Retina (tissue), 1 donor: ENCODE measurements at regions not wholly inside any gene's neighbourhood (a gene's known extent, or its start where the extent isn't known, plus 50 kb on each side); places are given as distances from the start of the nearest gene placed in this dataset.

Experiments
- DNase-seq: peaks from one replicate; pipeline ENCODE4 v3.0.0-alpha.2; 2016

GRCh38 chrX:139106069-139106468, 394.6 kb upstream of the FGF13 start:
- DNase-seq: no peak

- DNase-seq: no peak
These were observed 383.4 kb upstream of the FGF13 start for GRCh38 chrX:139094671-139095592.

GRCh38 chrX:139093201-139093600, 381.7 kb upstream of the FGF13 start:
- no peak for DNase-seq

GRCh38 chrX:139091878-139092277, 380.4 kb upstream of the FGF13 start:
- DNase-seq: no peak

GRCh38 chrX:139091066-139091465, 379.5 kb upstream of the FGF13 start:
- no peak for DNase-seq

- DNase-seq: no peak
These were observed 374.7 kb upstream of the FGF13 start for GRCh38 chrX:139086246-139086645.

- DNase-seq: no peak
These were observed 373.9 kb upstream of the FGF13 start for GRCh38 chrX:139085404-139085803.

GRCh38 chrX:139083191-139083590, 371.7 kb upstream of the FGF13 start:
- no peak for DNase-seq

- DNase-seq: no peak
These were observed 370.4 kb upstream of the FGF13 start for GRCh38 chrX:139081965-139082364.

- DNase-seq: no peak
These were observed 368.3 kb upstream of the FGF13 start for GRCh38 chrX:139079789-139080188.

- DNase-seq: peak; percentile 1
These were observed 367.3 kb upstream of the FGF13 start for GRCh38 chrX:139078761-139079280.

- DNase-seq: peak; percentile 2
These were observed 366.8 kb upstream of the FGF13 start for GRCh38 chrX:139078342-139078741.

- no peak for DNase-seq
These were observed 366.0 kb upstream of the FGF13 start for GRCh38 chrX:139077281-139078250.

GRCh38 chrX:139063364-139063763, 351.8 kb upstream of the FGF13 start:
- no peak for DNase-seq

GRCh38 chrX:139058831-139059495, 347.4 kb upstream of the FGF13 start:
- no peak for DNase-seq

GRCh38 chrX:139052461-139052860, 340.9 kb upstream of the FGF13 start:
- no peak for DNase-seq

GRCh38 chrX:139049465-139049864, 337.9 kb upstream of the FGF13 start:
- no peak for DNase-seq

GRCh38 chrX:139044680-139045079, 333.2 kb upstream of the FGF13 start:
- no peak for DNase-seq

GRCh38 chrX:139039041-139039440, 327.5 kb upstream of the FGF13 start:
- DNase-seq: no peak

GRCh38 chrX:139026811-139027210, 315.3 kb upstream of the FGF13 start:
- DNase-seq: no peak

- DNase-seq: peak; percentile 9
These were observed 314.9 kb upstream of the FGF13 start for GRCh38 chrX:139026406-139026805.

- no peak for DNase-seq
These were observed 314.3 kb upstream of the FGF13 start for GRCh38 chrX:139025816-139026215.

GRCh38 chrX:139023531-139023930, 312.0 kb upstream of the FGF13 start:
- DNase-seq: no peak
